ENCODE measurements at regions not wholly inside any gene's neighbourhood (a gene's known extent, or its start where the extent isn't known, plus 50 kb on each side); places are given as distances from the start of the nearest gene placed in this dataset.
A peak's percentile ranks its signal among the peaks of the same experiment; 100 is the strongest.

DNA sequence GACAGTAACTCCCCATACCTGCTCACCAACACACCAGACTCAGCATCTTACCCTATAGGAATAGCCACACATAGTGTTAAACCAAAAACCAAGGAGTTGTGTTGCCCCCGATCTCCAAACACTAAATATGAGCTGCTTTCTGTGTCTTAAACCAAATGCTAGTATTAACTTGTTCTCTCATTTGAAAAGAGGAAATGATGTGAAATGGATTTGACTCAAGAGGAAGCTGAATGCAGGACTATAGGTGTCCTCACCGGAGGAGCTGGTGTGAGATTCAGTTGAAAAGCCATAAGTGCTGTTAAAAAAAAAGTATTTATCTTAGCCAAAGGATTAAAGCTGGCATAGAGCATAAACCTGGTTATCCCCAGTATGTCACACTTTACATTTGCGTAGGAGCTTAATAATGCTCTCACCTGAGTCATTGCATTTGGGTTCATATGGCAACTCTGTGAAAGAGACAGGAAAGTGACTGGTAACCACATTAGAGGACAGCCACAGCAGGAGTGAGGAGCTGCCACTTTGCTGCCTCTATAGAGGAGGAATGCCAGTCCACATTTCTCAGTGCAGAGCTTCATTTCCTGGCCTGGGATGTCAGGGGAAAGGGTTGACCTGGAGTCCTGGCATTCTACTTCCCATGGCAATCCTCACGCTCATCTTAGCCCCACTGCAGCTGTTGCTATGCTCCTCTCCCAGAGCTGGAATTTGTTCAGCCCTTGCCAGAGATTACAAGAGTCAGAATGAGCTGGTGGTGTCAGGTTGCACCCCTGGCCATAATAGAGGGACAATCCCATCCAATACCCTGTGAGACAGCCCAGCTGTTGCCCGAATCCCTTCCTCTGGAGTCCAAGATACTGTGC, 143.3 kb upstream of the ANKFN1 start:
- DNase-seq: no peak

DNA sequence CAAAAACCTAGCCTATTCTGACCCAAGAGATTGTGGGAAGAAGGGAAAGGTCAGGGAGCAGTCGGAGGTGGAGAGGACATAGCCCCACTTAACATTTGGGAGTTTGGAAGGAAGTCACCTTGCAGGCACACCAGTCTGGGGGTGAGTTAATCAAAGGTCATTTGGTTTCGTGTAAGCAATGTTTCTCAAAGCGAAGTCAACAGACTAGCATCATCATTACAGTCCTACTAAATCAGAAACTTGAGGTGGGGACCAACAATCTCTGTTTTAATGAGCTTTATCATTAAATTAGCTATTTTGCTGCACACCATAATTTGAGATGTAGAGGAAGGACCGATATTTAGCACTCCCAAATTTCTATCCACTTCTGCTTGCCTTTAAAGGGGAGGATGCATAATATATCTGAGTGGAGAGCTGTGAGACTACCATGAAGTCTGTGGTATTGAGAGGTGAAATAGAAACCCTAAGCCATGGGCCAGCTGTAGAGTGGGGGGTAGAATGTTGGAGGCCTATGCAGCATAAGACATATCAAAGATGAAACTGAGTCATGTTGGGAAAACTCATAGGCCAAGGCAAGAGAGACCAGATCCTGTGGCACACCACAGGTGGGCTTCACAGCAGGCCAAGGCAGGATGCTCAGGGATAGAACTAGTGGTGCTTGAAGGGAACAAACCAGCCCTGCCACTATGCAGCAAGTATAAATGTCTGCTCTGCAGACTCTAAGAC, 141.7 kb upstream of the ANKFN1 start:
- DNase-seq: no peak

DNA sequence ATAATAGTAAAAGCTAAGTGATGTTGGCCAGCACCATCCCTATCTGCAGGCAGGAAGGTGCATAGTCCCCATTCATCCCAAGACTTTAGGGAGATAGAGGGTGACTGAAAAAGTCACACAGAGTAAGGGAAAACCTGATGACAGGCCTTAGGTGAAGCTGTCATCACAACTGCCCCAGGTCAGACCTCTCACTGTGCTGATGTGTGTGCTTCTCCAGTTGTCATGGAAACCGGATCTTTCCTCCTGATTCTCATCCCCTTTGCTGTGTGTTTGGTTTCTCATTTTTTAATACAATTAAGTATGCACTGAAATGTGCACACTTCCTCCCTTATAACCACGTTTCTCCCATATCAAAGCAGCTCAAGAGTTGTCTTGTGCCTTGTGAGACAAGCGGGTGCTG, 135.1 kb upstream of the ANKFN1 start:
- DNase-seq: no peak

DNA sequence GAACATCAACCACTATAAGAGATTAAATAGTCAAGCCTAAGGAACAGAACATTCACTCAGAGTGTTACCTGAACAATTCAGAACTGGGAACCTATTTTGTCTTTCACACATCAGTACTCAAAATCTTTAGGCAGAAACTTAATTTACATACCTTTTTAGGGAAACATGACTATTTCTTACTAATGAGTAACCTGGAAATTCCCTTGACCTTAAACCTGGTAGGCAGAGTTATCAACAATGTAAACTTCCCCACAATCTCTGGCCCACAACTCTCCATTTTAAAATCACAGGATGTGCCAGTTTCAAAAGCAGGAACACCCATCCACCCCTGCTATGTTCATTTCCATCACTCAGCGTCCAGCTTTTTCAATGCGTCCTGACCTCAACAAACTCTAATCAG, 132.9 kb upstream of the ANKFN1 start:
- no peak for DNase-seq

DNA sequence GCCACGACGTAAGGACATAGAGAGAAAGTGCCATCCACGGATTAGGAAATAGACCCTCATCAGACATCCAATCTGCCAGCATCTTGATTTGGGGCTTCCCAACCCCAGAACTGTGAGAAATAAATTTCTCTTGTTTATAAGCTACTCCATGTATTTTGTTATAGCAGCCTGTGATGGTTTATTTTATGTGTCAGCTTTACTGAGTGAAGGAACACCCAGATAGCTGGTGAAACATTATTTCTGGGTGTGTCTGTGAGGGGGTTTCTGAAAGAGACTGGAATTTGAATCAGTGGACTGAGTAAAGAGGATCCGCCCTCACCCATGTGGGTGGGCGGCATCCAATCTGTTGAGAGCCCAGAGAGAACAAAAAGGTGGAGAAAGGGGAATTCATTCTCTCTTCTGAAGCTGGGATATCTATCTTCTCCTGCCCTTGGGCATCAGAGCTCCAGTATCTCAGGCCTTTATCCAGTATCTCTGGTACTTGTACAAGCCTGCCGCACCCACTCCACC, 131.5 kb upstream of the ANKFN1 start:
- no peak for DNase-seq

DNA sequence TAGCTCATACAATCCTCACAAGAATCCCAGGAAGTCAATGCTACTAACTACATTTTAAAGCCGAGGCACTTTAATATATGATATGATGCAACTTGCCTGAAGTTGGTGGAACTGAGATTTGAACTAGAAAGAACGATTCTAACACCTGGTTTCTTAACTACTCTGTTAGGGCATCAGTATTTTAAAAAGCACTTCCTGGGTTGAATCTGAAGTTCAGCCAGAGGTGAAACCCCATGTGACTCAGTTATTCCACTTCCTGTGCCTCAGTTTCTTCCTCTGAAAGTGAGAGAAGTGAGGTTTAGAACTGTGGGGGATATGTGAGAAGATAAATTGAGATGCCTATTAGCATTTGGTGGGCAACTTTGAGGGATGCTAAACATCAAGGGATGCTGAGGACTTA, 129.4 kb upstream of the ANKFN1 start:
- no peak for DNase-seq

DNA sequence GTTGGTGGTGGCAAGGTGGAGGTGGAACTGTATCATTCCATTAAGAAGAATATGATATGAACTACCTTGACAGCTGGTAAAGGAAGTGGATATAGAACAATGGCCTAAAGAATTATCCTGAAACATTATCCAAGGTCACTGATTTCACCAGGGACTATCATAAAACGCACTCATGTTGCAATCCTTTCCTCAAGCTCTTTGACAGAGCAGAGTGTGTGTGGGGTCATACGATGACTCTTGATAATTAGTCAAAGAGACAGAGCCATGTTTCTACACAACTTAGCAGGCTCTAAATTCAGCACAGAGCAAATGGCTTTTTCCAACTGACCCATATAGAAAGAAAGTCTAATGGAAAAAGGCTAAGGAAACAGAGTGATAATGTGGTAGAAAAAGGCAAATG, 126.4 kb upstream of the ANKFN1 start:
- no peak for DNase-seq

DNA sequence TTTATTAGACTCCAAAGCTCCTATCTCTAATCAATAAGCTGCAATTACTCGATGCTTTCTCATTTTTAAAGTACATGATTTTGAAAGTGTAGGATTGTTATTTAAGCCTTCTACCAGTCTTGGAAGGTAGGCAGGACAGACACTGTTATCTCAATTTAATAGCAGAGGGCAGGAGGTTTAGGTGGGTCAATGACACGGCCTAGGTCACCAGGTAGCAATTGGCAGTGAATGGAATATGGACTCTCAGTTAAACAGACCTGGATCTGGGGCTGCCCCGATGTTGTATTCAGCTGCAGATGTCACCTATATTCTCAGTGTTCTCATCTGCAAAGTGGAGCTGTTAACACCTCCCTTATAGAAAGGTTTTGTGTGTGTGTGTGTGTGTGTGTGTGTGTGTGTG, 124.4 kb upstream of the ANKFN1 start:
- no peak for DNase-seq

DNA sequence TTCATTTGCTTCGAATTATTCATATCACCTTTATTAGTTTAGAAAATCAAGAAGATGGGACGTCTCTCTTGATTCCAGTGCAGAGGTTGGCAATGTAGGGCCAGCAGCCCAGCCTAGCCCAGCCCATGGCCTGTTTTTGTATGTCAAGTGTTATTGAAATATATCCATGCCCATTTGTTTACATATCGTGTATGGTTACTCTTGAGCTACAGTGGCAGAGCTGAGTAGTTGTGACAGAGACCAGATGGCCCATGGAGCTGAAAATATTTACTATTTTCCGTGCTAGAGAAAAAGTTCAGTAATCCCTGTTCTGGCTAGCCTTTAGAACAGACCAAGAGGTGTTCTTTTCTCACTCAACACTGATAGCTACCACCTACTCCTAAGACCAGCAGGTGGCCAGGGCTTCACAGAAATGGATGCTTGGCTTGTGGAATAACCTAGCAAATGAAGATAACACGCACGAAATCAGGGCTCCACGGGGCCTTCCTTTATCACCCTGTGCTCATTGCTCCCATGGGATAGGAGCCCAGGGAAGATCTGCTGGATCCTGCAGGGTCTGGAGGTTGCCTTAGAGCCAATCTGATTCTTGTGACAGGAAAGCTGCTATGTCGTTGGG, 123.2 kb upstream of the ANKFN1 start:
- no peak for DNase-seq

DNA sequence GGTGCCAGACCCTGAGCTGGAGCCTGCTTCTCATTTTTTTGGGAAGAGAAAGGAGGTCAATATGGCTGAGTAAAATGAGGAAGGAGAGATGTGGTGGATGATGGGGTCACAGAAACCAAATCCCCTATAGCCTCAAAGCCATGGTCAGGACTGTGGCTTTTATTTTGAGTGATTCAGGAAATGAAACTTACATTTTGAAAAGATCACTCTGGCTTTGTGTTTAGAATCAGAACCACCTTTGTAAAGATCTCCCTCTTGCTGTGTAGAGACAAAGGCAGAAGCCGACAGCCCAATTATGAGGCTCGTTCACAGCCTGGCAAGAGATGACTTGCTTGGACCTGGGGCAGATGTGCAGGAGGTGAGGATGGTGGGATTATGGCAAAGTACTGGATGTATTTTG, 121.6 kb upstream of the ANKFN1 start:
- DNase-seq: no peak

DNA sequence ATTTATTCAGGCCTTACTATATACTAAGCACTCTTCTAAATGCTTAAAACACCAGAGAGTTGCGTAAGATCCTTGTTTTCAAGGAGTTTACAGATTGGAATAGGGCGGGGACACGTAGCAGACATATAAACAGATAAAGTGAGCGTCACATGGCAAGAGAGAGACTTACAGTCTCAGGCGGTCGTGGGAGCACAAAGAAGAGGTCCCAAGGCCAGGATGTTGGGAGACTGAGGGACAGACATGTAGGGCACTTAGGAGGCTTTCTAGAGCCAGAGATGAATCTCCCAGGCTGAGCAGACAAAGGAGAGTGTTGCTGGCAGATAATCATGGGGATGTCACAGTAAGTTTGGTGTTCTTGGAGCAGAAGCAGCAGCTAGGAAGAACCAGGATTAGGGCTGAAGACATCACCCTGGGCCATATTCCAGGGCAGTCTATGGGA, 119.1 kb upstream of the ANKFN1 start:
- DNase-seq: peak; percentile 60 to 62

DNA sequence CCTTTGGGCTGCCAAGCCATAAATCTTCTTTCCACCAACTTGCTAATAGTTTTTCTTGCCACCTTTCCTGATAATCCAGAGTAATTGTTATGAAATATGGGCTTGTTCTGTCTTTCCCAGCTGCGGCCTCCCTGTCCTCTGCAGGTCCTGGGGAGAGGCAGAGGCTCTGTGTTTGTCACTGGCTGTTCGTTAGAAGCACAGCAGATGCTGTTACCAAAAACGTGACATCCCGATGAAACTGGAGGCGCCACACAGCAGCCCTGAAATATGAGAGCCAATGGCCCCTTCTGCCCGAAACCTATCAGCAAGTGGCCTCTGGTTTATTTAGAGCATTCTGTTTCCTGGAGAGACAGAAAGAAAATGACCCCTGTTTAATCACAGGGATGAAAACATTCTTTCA, 115.1 kb upstream of the ANKFN1 start:
- DNase-seq: no peak

DNA sequence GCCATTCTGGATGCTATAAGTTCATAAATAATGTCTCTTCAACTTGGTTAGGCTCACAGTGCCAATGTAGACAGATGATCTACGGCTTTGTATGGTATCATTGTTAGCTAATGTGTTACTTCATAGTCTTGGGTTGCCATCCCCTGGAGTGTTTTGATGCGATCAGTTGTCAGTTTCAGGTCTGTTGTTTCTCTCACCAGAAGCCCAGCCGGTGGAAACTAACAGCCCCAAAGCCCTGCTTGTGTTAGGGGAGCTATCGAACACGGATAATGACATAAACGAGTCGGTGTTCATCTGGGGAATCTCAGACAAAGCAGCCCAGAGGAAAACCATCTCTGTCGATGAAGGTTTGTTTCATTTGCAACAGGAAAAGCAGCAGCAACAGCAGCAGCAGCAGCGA, 107.4 kb upstream of the ANKFN1 start:
- no peak for DNase-seq

DNA sequence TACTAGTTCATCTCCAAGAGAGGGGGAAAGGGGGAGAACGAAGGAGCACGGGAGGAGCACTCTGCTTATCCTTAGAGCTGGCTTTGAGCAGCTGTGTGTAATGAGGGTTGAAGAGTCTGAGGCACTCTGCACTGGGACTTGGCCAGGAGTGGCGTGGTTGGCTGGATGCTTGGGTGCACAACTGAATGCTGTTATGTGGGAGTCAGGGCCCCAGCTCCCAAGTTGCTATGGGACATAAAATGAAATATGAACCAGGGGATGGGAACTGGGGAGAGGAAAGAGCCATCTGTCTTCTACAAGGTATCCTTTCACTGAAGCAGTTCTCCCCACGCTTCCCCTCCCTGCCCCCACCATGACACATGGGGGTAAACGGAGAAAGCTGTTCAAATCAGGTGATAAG, 105.9 kb upstream of the ANKFN1 start:
- DNase-seq: no peak

DNA sequence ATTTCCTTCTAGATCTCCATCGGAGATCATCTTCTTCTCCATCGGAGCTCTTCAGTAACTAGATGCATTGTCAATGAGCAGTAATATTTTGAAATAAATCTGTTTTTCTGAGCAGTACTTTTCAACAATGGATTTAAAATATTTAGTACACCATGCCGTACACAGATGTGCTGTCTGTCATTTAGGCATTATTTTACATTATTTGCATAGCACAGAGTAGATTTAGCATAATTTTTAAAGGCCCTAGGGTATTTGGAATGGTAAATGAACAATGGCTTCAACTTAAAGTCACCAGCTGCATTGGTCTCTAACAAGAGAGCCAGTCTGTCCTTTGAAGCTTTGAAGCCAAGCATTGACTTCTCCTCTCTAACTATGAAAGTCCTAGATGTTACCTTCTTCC, 95.4 kb upstream of the ANKFN1 start:
- DNase-seq: no peak

DNA sequence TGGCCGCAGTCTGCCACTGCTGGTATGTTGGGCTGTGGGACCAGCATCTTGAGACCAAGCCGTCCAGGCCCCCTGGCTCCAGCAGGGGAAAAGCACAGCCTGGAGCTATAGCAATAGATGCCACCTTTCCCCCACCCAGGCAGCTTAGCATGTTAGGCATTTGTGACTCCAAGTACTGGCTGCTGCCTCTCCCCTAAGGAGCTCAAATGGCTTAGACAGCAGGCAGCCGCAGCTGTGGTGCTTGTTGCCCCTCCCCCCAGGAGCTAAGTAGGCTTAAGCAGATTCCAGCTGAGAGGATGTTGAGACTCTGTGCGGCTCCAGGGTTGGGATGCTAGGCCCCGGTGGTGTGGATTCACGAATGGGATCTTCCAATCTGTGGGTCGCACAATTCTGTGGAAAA, 88.8 kb upstream of the ANKFN1 start:
- DNase-seq: no peak

DNA sequence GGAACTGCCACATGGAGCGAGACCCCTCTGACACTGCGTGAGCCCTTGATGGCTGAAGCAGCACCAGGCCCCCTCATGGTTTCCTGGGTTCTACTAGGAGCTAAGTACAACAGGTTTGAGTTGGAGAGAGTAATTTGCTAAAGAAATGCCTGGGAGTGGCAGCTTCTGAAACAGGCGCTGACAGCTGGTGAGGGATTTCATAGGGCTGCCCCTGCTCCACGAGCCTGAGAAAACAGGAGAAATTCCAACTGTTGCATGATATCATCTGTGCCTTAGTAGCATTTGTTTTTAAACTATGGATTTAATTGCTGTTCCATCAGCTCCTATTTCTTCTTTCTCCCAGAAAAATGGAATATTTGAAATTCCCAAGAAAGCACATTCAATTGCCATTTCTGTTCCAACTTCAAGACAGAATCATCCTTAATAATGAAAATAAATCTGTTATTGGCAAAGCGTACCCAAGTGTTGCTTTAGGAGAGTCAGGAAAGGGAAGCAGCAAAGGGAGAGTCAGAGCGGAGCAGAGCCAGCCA, 78.8 kb upstream of the ANKFN1 start:
- no peak for DNase-seq

DNA sequence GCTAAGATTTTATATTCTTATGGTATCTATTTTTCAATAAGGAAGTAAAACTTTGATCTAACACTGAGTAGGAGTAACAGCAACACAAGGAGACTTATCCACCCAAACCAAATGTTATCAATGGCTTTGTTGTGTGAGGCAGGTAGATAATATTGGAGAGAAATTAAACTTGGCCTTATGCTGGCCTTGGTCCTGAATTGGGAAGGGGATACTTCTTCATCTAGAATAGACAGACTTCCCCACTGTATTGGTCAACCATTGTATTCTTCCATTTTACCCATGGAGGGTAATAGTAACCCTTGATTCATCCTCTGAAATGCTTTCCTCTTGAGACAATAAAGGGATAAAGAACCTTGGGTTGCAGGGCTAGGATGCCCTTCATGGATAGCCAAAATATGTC, 76.3 kb upstream of the ANKFN1 start:
- no peak for DNase-seq

DNA sequence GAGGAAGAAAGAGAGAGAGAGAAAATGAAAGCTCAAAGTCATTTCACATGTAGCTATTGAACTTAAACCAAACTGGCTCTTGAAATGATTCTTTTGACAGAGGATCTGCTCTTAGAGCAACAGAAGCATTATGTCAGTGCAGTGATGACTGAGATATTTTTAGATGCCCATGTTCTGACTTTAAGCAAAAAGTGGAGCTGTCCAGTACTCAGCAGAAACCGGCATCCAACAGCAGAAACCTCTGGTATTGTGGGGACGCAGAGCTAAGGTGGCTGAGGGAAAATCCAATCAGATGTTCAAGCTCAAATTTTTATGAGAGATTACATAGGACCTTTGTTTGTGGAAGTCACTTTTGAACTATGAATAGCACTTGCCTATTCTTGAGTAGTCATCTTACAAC, 69.8 kb upstream of the ANKFN1 start:
- DNase-seq: no peak

DNA sequence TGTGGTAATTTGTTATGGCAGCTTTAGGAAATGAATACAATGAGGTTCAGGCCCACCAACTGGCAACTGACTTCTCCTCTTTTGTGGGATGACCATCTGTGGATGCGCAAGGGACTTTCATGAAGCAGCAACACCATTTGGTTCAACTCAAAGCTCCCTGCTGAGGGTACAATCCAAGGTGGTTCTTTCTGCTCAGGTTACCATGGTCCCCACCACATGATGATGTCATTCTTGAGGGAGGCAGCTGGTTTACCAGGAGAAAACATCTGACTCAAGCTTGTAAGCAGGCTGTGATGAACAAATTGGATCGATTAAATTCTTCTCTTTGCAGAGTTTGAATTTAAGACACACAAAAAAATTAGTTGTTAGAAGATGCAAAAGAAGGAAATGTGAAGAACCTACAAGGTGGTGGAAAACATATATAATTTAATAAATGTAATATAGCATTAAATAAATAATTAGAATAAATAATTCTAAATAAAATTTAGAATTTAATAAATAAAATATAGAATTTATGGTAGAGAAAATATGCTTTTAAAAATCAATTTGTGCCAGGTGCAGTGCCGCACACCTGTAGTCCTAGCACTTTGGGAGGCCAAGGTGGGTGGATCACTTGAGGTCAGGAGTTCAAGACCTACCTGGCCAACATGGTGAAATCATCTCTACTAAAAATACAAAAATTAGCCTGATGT, 67.6 kb upstream of the ANKFN1 start:
- DNase-seq: no peak

DNA sequence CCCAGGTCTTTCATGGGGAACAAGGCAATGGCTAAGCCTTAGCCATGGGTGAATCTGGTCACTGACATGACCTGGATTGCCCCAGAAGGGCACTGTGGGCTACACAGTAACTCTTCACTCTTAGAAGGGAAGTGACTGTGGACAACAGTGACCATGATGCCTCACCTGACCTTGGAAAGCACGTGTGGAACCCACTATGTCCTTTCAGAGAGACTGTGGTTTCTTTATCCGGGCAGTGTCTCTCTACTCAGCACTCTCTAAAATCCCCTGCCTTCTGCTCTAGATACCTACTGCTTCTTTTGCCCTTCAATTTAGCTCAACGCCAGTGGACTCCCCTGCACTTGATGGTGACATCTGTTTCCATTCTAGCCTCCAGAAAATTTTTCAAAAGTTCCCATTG, 66.1 kb upstream of the ANKFN1 start:
- no peak for DNase-seq
